NCI-H226 (cell line): ENCODE measurements at regions not wholly inside any gene's neighbourhood (a gene's known extent, or its start where the extent isn't known, plus 50 kb on each side); places are given as distances from the start of the nearest gene placed in this dataset.
"Not testable (repeated sequence)": the region's sequence is repeated elsewhere in the genome, so short reads cannot be mapped to it uniquely, and the experiment has no call there.

Source experiments
- DNase-seq: peaks from one replicate; pipeline ENCODE4 v3.0.0-alpha.2; 2015

DNA sequence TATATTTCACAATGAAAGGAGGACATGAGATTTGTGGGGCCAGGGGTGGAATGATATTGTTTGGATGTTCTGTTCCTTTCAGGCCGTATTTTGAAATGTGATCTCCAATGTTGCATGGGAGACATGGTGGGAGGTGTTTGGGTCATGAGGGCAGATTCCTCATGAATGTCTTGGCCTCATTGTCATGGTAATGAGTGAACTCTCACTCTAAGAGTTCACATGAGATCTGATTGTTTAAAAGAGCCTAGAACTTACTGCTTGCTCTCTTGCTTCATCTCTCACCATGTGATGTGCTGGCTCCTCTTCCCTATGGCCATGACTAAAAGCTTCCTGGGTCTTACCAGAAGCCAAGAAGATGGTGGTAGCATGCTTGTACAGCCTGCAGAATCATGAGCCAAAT lies 1183.0 kb downstream of the TECRL start:
- no peak for DNase-seq

DNA sequence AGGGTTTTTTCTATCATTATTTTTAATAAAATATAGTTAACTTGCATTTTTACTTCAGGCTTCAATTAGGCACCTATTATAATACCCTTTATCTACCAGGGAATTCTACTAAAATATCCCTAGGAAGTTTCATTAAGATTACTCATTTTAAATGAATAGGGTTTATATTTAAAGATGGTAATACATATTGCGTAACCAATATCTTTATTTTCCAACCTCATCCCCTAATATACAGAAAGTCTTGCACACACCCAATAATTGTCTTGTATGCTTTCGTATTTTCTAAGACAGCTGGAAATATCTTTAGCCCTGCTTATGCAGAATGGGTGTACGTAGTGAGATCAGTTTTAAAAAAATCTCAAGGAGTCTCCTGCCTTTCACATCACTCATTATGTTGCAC lies 1186.8 kb downstream of the TECRL start:
- no peak for DNase-seq

DNA sequence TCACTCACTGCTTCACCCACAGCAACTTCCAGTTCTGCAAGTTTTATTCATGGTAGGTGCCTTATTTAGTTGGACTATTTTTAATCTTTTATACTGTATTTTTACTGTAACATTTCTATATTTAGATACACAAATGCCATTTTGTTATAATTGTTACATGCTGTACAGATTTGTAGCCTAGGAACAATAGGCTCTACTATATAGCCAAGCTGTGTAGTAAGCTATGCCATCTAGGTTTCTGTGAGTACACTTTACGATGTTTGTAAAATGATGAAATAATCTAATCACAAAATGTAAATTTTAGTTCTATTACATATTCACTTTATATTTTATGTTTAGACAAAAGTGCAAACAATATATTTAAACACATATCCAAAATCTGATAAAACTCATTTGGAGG lies 1187.8 kb downstream of the TECRL start:
- DNase-seq = no peak

DNA sequence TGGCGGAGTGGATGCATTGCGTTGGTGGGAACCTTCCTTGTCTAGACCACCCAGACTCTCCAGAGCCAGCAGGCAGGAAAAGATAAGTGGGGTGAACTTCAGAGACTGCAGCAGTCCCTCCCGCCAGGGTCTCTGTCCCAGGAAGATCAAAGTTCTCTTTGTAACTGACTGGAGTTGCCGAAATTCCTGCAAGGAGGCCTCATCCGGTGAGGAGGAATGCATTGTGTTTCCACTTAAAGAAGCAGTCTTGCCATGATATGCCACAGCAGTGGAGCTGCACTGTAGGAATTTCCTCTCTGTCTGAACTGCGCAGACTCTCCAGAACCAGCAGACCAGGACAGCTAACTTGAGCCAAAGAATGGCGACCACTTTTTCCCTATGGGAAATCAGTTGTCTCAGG lies 1190.4 kb downstream of the TECRL start:
- no peak for DNase-seq

DNA sequence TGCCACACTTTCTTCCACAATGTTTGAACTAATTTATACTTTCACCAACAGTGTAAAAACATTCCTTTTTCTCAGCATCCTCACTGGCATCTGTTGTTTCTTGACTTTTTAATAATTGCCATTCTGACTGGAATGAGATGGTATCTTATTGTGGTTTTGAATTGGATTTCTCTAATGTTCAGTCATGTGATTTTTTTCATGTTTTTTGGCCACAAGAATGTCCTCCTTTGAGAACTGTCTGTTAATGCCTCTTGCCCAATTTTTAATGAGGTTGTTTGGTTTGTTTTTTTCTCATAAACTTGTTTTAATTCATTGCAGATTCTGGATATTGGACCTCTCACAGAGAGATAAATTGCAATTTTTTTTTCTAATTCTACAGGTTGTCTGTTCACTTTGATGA lies 1195.2 kb downstream of the TECRL start:
- no peak for DNase-seq

DNA sequence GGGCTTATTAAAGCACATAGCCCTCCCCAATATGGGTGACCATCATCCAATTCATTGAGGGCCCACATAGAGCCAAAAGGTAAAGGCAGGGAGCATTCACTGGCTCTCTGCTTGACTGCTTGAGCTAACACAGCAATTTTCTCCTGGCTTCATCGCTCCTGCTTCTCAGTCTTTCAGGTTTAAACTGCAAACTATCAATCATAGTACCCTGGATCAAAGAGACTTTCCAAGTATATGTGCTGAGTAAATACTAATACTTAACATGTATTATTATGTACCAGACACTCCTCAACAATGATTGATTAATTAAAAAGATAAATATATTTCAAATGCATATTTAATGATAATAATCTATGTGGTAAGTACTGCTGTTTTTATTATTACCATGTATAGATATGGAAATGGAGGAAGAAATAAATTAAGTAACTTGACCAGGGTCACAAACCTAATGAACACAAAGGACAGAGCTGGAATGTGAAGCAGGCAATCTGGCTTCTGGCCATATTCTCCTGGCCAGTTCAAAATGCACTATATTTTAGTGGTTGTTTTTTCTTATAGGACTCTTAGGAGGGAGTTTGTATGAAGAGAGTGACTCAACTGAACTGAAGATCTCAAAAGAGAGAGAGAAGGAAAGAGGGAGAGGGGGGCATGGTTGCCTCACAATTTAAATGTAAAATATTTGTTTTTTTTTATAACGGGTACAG lies 1197.3 kb downstream of the TECRL start:
- DNase-seq = no peak

DNA sequence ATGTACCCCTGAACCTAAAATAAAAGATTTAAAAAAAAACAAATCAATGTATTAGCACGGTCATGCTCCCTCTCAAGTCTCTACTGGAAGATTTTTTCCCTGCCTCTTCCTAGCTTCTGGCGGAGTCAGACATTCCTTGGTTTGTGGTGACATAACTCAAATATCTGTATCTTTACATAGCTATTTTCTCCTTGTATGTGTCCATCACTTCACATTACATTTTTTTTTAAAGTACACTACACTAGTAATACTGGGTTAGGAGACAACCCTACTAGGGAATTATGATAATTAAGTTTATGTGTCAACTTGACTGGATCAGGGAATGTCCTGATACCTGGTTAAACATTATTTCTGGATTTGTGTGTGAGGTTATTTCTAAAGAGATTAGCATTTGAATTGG lies 1197.9 kb downstream of the TECRL start:
- DNase-seq = no peak

DNA sequence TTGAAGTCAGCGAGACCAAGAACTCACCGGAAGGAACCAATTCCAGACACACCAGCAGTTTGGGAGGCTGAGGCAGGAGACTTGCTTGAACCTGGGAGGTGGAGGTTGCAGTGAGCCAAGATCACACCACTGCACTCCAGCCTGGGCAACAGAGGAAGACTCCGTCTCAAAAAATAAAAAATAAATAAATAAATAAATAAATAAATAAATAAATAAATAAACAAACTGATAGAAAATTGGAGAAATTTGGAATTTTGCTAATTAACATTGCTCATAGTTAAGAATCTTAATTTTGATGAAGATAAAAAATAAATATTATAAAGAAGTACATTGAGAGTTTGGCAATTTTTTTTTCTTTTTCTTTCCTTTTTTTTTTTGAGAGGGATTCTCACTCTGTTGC lies 1216.2 kb downstream of the TECRL start:
- DNase-seq = not testable (repeated sequence)

DNA sequence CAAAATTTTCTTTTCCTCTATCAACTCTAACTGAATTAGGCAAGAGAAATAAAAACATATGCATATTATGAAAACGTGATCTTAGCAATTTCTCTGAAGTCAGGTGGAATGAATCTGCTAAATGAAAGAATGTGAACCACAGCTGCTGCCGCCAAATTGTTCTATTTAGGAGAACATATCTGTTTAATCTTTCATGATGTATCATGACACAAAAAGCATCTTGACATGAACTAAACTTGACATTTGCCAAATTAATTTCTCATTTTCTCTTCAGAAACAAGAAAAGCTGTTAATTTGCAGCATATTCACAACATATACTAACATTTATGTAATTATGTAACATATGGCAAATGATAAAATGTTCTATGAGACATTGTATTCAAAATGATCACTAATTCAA lies 1237.9 kb downstream of the TECRL start:
- no peak for DNase-seq

DNA sequence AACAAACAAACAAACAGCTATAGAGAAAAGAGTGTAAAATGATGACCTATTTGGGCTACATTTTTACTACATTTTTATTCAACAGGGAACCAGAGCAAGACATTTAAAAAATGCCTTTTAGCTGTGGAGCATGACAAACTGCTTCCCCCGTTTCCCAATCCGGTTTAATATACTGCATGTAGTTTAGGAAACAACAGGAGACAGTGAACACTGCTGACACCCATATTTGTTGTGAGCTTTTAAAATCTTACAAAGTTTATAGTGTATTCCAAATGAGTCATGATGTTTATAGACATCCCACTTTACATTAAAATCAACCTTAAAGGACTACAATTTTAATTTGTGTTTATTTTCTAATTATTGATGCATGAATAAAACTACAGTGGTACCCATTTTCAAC lies 1238.3 kb downstream of the TECRL start:
- DNase-seq = no peak

DNA sequence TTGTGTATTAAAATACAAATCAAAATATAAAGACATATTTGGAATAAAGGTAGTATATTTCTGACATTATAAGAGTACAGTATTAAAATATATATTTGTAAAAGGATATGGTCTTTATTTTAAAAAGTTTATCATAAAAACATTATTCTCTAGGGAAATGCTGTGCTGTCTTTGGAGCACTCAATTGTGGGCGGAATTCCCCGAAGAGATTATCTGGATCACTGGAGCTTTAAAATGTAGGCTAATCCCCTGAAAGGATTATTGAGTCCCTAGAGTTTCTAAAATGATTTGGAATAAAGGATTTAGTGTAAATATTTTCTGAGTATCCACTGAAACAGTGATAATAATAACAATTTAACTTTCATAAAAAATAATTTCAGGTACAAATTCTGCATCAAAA lies 1239.4 kb downstream of the TECRL start:
- DNase-seq = no peak

DNA sequence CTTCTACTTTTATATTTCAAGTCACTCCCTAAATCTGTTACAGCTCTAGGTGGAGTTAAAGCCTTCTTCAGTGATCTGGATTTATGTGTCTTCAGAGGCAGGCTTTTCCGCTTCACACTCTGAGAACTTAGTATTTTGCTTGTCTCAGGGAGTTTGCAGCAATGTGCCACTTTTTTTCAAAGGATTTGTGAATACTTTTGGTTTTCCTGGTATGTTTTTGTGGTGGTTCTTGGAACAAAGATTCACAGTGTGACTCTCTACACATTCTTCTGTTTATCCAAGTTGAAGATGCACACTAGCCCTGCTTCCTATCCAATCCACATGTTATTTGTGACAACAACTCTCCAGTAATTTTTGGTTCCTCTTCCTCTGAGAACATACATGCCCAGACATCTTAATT lies 1253.7 kb downstream of the TECRL start:
- no peak for DNase-seq

DNA sequence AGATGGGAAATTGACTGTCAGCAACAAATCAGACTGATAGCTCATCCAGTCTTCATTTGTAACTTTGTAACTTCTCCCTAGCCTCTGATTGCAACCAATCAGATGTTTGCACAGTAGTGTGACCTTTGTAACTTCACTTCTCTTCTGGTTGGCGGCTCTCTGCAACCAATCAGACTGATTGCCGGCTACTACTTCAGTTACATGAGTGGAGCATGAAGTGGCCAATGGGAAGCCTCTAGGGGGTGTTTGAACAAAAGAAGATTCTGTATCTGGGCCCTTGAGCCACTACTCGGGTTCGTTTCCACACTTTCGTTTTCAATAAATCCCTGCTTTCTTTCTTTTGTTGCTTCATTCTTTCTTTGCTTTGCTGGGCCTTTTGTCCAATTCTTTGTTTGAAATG lies 1285.8 kb downstream of the TECRL start:
- no peak for DNase-seq

DNA sequence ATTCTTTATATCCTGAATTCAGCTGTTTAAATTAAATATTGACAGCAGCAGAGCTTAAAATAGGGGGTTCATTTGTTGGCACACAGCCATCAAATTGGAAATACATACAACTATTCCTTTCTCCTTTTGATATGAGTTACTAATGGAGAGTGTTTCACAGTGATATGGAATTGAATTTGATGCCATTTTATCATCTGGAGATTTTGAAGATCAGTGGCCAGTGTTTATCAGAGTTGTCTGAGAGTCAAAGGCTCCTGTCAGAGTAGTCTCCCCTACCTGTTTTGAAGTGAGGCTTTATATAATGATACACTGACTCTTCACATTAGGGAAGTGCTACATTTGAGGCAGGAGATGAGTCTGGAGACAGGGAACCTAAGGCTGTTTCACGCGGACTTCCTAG lies 1286.3 kb downstream of the TECRL start:
- no peak for DNase-seq

DNA sequence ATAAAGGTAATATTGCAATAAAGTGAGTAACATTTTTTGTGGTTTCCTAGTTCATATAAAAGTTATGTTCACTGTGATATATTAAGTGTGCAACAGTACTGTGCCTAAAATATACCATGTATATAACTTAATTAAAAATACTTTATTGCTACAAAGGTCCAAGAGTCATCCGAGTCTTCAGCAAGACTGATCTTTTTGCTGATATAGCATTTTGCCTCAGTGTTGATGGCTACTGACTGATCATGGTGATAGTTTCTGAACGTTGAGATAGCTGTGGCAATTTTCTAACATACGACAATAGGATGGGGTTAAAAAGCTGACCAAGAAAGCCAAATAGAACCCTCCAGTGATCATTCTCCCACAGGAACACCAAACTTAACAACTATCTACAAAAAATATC lies 1302.7 kb downstream of the TECRL start:
- no peak for DNase-seq

DNA sequence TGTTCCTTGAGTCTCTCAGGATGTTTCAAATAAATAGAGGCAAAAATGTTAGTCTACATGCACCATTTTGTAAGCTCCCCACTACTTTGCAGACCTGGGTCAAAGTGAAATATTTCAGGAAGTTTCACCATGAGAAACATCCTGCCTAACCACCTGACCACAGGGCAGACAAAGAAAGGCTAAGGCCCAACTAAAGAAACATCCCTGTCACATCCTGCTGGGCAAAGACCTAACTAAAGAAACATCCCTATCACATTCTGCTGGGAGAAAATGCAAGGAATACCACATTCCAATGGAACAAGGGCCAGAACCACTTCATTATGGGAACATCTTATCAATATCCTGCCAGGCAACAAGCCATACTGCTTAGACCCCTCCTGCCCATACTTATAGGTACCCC lies 1303.4 kb downstream of the TECRL start:
- no peak for DNase-seq

DNA sequence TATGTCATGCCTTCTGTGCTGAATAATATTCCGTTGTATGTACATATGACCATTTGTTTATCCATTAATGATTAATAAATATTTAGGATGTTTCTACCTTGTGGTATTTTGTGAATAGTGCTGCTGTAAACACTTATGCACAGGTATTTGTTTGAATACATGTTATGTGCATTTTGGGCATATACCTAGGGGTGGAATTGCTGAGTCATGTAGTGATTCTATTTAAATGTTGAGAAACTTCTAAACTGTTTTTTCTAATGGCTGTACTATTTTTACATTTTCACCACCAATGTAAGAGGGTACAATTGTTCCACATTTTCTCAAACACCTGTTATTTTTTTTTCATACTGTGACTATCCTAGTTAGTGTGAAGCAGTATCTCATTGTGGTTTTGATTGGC lies 1318.6 kb downstream of the TECRL start:
- DNase-seq = no peak

DNA sequence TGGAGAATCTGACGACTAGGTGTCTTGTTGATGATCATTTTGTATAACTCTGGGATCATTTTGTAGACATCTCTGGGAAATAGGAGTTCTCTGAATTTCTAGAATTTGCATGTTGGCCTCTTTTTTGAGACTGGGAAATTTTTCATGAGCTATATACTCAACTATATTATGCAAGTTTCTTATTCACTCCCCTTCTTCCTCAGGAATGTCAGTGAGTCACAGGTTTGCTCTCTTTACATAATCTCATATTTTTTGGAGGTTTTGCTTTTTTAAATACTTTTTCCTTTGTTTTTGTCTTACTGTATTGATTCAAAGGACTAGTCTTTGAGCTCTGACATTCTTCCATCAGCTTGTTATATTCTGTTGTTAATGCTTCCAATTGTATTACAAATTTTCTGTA lies 1324.2 kb downstream of the TECRL start:
- no peak for DNase-seq

DNA sequence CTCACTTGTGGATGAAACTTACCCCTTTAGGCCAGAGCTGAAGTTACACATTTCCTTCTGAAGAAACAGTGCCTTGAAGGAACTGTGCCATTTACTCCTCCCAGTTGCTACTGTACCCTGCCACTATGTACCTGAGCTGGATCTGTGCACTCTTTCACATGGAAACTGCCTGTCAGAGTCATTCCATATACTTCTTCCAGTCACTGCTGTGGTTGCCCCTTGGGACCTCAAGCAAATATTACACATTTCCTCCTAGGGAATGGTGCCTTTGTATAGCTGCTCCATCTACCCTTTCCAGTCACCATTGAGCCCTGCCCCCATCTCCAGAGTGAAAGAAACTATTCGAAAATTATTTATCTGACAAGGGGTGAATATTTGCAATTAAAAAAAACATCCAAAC lies 1328.3 kb downstream of the TECRL start:
- DNase-seq = no peak

DNA sequence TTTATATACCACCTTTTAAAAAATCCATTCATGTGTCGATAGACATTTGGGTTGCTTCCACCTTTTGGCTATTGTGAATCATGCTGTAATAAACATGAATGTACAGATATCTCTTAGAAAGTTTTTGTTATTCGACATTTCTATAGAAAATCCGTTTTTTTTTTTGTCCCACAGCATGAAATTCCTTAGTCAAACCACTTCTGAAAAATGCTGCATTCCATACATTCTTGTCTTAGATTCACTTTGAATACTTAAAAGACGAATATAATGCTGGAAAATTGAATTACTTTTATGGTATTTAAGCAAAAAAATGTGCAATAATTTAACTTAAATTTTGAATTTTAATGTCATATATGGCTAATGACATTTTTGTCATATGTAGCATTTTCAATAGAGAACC lies 1345.5 kb downstream of the TECRL start:
- DNase-seq = no peak

DNA sequence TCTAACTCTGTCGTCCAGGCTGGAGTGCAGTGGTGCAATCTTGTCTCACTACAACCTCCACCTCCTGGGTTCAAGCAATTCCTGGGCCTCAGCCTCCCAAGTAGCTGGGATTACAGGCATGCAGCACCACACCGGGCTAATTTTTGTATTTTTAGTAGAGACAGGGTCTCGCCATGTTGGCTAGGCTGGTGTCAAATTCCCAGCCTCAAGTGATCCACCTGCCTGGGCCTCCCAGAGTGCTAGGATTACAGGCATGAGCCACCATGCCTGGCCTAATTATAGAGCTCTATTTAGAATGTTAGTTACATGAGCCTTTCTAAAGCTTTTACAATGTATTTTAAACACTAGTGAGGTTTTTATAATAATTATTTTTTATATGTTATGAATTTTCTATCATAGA lies 1346.4 kb downstream of the TECRL start:
- DNase-seq = not testable (repeated sequence)

DNA sequence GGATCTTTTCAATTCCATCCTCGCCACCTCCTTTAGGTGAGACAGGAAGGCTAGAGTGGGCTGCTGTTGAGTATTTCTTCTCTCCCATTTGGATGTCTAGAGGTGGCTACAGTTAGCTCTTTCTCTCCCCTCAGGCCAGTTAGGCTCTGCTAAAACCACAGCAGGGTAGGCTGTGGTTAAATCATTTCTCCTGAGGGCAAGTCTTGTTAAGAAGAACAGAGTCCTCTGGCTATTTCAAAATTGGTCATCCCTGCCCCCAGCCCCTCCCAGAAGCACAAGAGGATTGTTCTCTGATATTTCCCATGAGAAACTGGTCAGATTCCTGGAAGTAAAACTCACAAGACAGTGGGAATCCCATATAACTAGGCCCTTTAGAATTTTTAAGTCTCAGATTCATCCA lies 1359.5 kb downstream of the TECRL start:
- no peak for DNase-seq

DNA sequence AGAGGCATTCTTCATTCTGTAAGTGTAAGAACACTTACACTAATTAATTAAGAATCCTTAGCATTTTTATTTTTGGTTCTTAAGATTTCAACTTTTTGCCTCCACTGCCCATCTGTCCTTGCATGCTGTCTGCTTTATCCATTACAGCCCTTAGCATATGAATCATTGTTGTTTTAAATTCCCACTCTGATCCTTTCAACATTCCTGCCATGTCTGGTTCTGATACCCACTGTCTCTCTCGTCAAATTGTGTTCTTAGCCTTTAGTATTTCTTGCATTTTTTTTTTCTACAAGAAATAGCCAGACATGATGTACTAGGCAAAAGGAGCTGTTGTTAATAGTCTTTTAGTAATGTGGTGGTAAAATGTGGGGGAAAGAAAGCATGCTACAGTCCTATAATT lies 1360.0 kb downstream of the TECRL start:
- DNase-seq = no peak

DNA sequence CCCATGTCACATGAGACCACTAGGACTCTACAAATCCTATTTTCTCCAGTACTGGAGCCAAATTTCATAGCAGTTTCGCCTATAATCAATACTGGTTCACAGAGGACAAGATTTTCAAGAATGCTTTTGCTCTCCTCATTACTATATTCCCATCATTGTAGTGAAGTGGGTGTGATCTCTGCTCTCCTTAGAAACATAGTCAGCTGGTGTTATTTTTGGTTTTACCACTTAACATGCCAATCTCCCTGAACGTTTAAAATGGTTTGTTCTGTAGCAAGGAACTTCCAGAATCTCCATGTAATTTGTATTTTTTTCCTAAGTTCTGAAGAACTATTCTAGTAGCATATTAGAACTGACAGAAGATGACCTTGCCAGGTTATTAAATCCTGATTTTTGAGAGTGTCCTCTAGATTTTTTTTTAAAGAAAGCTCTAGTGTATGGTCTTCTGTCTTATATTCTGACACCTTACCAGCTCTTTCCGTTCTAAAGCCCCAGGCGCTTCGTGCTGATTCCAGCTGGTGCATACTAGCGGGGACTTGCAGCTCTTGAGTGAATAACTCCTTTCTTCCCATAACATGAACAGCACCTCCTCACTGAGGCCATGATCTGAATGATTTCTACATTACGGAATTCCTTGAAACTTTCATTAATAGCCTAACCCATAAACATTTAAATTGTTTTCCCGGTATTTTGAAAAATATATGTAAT lies 1372.9 kb downstream of the TECRL start:
- no peak for DNase-seq

DNA sequence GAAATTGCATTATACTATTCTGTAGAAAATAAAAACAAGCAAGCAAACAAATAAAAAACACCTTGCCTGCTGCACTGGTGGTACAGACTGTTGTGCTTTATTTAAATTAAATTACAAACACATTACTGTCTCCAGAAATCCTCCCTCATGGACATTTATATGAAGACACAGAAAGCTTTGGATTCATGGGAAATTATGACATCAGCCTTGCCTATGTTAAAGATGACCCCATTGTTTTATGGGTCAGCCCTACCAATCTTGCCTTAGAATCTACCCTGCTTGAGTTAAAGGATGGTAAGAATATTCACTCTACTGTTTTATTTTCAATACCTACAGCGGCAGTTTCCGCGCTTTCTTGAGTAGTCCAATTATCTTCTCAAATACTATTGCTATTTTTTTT lies 1379.9 kb downstream of the TECRL start:
- no peak for DNase-seq
